Hematopoietic multipotent progenitor cell treated with erythropoietin and hydrocortisone succinate and interleukin-3 and kit ligand, for 4 days (in vitro differentiated cells): ENCODE measurements at regions not wholly inside any gene's neighbourhood (a gene's known extent, or its start where the extent isn't known, plus 50 kb on each side); places are given as distances from the start of the nearest gene placed in this dataset.
A peak's percentile ranks its signal among the peaks of the same experiment; 100 is the strongest.
"Not testable (repeated sequence)": the region's sequence is repeated elsewhere in the genome, so short reads cannot be mapped to it uniquely, and the experiment has no call there.

Source experiments
- DNase-seq: peaks from one replicate; pipeline ENCODE4 v3.0.0-alpha.2; 2015

DNA sequence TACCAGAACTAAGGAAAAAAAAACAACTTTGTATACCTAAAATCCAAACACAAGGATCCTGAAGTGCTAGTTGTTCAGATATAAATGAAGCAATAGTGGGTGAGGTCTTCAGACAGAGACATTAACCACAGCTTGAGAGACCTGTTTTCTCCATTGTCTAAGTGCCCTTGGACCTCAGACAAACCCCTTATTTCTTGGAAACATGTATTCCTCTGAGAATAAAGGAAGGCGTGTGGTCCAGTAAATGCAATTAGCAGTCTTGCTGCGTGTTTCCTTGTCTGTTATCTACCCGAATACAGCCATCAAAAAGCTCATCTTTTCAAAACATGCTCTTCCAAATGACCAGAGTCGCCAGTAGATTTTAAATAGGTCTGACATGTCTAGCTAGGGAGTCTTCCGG, 291.1 kb upstream of the NFIA start:
- peak; percentile 31 for DNase-seq

DNA sequence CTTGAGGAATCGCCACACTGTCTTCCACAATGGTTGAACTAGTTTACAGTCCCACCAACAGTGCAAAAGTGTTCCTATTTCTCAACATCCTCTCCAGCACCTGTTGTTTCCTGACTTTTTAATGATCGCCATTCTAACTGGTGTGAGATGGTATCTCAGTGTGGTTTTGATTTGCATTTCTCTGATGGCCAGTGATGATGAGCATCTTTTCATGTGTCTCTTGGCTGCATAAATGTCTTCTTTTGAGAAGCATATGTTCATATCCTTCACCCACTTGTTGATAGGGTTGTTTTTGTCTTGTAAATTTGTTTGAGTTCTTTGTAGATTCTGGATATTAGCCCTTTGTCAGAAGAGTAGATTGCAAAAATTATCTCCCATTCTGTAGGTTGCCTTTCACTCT, 309.3 kb upstream of the NFIA start:
- not testable (repeated sequence) for DNase-seq

DNA sequence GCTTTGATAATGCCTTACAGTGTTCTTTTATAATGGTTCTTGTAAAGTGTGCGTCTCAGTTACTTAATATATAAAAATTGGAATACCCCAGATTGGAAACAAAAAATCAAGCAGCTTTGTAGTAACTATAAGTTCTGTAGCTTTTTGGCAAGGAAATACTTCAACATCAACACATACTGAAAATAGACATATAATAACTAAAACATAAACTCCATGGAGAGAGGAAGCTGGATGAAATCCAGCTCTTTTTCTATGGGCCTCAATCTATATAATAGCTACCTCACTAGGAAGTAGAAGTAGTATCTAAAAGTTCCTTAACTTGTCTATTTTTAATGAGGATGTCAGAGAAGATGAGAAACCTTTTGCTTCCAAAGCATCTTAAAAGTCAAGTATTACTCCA, 313.3 kb upstream of the NFIA start:
- DNase-seq, result no peak

DNA sequence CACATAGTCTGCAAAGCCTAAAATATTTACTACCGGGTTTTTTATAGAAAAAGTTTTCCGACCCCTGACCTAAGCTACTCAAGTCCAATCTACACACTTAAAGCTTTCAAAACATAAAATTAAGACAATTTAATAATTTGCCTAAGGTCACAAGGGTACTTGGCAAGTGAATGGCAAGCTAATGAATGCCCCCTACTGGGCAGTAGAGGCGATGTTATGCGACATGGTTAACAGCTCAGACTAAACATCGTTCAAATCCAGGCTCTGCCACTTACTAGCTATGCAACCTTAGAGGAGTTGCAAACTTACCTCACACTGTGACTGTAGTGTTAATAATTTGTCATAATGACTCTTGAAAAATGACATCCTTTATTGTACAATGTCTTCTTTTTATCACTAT, 317.2 kb upstream of the NFIA start:
- peak; percentile 77 for DNase-seq

DNA sequence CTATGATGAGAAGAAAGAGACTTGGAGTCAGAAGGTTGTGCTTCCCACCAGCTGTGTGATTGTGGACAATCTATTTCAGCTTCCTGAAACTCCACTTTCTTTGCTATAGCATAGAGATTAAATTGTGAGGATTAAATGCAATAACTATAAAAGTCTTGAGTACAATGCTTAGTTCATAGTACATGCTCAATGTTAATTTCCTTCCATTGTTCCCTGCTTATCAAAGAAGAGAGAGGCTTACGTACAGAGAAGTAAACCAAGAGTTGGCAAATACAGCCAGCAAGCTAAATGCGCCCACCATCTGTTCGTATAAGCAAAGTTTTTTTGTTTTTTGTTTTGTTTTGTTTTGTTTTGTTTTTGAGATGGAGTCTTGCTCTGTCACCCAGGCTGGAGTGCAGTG, 317.9 kb upstream of the NFIA start:
- no peak for DNase-seq

DNA sequence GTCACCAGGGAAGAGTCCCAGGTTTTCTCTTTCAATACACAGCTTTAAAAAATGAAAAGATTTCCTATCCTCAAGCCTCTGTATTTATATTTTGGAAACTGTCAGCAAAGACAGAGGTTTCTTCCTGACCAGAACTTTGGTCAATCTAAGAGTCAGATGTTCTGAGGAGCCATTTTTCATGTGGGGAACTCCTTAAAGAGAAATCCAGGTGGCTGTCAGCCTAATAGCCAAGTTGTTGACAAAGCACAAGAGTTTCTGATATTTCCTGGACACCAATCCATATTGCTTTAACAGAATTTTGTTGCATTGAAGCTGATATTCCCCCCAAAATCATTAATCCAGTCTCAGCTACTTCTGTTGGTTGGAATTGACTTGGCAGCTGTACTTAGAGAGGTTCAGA, 318.6 kb upstream of the NFIA start:
- DNase-seq, result no peak

DNA sequence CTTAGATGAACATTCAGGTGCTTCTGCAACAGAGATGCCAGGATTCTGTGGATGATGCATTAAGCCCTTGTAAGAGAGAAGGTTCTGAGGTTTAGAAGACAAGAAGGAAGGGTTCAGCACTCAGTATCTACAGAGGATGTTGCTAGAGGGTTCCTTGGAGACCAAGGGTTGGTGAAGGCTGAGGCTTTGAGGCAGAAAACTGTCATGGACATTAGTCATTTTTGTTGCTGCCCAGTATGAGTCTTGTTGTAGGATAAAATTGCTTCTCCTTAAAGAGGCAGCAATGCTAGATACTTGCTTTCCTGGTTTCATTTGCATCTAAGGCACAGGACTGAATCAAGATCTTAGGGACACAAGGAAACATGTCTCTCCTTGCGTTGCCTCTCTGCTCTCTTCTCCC, 319.4 kb upstream of the NFIA start:
- no peak for DNase-seq

DNA sequence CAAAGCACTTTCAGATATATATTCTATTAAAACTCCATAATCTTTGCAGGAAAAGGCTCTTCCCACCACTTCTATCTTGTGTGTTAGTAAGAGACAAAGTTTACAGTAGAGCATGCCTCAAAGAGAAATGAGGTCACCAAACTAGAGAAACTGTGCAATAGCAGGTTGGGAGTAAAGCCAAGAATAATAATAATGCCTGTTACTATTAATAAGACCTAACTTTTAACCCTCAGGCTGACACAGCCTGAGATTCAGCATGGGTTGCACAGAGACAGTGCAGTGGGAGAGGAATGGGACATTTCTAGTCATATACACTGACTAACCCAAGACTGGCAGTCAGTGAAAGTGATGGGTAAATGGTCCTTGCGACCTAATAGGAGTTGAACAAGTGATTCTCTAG, 320.2 kb upstream of the NFIA start:
- DNase-seq, result no peak

DNA sequence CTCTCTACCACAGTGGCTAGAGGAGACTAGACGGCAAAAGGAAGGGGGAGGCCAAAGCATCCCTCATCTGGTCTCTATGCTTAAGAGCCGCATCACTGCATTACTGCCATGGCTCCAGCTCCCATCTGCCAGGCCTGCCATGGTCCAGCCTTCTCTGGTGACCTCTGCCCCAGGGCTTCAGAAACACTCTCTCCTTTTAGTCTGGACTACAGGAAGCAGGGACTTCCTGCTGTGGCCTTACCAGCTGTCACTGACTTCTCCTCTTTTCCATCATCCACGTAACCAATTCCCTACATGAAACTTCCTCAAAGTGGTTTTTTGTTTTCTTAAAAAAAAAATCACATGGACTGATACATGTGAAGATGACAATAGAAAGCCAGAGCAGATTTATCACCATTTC, 323.1 kb upstream of the NFIA start:
- DNase-seq, result peak; percentile 3

DNA sequence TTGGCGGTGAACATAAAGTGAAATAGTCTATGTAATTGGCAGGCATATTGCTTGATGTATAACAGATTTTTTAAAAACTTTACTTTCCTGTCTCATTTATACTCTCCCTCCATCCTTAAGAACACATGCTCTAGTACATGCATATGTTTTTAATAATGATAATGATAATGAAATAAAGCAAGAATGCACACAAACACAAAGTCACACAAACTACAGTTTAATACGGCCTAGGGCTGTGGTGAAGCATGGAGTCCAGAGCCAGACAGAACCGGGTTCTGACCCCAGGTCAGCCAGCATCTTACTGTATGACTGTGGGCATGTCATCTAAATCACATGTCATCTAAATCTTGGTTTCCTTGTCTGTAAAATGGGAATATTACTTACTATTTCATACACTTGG, 324.9 kb upstream of the NFIA start:
- DNase-seq, result no peak

DNA sequence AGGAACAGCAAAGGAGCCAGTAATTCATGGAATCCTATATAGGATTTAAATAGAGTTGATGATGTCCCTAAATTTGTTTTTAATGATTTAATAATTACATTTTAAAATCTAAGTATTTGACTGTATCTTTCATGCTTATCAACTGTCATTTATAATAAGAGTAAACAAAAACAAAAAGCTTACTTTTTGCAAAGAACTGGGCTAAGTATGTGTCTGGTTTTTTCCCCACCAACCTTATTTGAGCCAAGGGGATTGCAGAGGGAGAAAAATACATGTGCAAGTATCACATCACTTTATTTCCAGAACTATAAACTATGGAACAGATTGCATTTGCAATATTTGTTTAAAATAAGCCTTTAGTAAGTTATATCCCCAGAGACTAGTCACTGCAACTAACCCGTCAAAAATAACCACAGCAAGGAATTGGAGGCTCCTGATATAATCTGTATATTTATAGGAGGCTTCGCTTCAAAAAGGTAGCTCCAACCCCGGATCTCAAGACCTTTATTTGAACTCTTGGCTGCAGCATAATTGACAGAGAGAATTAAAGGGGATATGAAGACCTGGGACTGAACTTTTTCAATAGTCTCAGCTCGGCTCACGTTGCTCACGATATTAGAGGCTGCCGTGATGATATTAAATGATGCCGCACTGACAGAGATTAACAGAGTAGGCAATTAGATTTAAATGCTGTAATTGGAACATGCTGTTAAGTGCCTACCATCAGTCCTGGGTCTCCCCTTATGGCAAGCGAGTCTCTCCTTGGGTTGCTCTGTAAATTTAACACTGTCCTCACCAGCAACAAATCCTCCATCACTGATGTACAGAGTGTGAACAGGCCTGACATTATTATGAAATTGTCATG, 329.1 kb upstream of the NFIA start:
- no peak for DNase-seq

DNA sequence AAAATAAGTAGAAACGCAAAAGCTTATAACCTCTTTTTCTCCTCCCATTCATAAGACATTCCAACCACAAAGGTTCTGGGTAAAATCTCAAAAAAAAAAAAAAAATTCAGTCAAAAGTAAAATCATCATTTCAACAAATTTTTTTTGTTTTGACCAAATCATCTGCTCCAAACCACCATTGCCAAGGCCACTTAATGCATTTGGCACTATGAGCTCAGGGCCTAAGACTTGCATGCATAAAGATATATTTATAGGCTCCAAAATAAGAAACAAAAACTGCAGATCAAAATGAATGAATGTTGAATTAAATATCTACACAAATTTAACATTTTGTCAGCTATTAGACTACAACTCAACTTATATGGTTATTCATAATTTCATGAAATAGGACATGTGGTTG, 331.1 kb upstream of the NFIA start:
- DNase-seq, result no peak

DNA sequence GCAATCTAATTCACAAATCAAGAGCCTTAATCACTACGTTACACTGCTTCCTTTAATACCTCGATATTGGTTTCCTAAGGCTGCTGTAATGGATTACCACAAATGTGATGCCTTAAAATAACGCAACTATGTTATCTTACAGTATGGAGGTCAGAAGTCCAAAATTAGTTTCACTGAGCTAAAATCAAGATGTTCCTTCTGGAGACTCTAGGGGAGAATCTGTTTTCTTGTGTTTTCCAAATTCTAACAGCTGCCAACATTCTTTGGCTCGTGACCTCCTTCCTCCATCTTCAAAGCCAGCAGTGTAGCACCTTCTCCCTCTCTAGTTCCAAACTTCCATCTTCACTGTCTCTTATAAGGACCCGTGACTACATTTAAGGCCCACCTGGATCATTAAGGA, 335.0 kb upstream of the NFIA start:
- no peak for DNase-seq

DNA sequence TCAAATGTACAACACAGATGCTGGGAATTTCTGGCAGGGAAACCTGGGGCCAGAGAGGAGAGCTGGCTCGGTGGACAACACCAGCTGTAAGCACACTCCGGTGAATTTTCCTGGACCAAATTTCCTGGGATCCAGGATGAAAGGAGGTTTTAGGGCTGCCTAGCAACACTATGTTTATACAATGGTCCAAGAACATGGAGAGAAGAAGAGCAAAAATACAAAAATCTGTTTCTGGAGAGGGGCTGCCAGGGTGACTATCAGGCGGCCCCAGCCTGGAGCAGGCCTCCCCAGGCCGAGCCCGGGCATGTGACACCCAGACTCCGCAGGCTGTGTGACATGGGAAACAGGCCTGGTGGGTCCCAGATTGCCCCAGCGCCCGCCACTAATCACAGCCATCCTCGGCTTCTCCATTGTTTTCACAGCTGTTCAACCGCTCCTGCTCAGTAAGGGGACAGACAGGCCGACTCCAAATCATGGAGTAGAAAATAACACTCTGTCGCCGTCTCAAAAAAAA, 336.0 kb upstream of the NFIA start:
- no peak for DNase-seq

DNA sequence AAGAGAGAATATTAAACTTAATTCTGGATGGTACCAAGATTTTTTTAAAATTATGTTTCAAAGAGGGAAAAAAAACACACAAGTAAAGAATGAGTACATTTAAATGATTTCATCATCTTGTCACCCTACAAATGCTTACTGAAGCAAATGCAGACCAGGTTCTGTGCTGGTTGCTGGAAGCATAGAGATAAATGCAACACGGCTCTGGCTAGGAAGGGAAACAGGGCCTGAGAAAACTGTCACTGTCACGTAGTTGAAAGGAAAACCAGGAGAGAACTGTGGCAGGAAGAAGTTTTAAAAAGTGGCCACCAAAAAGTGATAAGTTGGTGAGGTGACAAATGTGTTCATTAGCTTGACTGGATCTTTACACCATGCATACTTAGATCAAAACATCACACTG, 336.9 kb upstream of the NFIA start:
- no peak for DNase-seq

DNA sequence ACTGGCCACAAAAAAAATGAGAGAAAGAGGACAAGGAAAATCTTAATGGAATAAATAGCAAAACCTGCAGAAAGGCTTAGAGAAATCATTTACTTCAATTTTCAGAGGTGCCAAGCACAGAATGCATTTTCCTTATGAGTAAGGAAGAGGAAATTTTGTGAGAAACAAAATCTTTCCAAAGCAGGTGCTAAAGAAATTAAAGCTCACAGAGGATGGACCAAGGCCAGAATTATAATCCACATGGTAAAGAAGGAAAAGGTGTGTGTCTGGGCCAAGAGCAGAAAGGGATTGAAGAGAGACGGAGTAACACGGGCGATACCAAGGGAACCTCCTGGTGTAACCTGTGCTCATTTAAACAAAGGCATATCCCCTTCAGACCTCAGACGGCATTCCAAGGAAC, 340.0 kb upstream of the NFIA start:
- no peak for DNase-seq

DNA sequence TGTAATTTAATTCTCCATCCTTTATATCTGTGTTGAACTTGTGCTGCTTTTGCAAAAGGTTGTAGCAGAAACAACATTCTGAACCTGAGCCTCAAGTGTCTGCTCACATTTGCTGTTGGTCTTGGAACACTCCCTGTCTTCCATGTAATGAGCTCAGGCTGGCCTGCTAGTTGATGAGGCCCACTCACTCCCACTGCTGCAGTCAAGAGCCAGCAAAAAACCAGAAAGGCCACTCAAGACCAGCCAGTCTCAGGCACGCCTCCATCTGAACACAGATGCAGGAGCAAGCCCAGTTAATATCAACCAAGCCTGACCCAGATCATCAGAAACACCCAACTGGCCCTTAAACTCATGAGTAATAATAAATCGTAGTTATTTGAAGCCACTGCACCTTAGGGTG, 342.2 kb upstream of the NFIA start:
- DNase-seq, result no peak

DNA sequence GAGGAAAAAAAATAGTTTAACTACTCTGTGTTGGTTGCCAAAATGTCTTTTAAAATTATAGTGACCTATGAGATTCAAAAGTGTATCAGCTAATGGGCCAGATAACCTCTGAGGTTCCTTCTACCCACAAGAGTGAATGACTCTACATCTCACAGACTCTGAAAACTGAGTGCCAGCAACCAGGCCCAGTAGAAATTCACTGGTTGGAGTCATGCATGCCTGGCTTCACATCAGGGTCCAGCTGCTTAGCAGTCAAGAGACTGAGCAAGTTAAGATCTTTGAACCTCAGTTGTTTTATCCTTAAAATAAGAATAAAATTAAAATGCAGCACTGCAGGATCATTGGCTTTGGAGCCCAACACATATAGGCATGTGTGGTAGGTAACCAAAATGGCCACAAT, 342.6 kb upstream of the NFIA start:
- no peak for DNase-seq

DNA sequence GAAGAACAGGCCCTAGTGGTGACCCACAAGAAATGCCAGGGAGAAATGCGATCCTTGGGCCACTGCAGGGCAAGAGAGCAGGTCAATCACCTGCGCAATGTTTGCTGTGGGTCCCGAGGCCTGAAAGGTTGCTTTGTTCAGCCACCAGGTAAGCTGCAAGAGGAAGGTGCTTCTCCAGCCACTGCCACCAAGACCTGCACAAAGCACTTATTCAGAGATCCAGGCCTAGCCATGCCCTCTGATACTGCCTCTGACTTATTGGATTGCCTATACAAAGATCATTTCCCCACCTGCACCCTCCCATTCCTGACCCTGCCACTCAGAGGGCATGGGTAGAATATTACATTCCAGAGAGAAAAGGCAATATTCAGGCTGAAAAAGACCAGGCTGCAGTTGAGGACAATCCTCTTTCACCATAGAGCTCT, 349.4 kb upstream of the NFIA start:
- DNase-seq, result no peak

DNA sequence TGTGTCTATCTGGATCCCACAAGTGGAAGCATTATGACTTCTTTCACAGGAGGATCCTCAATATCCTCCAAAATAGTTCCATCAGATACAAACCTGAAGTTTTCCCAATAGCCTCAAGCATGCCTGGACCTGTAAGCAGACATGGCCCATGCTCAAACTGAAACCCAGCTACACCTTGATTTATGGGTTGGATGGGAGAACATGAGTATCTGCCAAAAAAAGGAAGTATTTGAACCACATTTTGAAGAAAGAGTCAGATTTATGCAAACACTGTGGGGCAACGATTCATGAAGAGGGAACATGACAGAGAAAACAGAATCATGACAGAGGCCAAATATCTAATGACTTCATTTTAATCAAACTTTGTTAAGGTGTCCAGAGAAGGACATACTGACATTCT, 351.0 kb upstream of the NFIA start:
- peak; percentile 20 for DNase-seq

DNA sequence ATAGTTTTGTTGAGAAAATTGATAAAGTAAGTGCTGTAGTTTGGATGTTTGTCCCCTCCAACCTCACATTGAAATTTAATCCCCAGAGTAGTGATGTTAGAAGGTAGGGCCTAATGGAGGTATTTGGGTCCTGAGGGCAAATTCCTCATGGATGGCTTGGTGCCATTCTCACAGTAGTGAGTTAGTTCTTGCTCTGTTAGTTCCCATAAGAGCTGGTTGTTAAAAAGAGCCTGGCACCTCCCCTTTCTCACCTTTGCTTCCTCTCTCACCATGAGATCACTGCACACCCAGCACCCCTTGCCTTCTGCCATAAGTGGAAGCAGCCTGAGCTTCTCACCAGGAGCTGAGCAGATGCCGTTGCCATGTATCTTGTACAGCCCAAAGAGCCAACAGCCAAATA, 354.8 kb upstream of the NFIA start:
- no peak for DNase-seq

DNA sequence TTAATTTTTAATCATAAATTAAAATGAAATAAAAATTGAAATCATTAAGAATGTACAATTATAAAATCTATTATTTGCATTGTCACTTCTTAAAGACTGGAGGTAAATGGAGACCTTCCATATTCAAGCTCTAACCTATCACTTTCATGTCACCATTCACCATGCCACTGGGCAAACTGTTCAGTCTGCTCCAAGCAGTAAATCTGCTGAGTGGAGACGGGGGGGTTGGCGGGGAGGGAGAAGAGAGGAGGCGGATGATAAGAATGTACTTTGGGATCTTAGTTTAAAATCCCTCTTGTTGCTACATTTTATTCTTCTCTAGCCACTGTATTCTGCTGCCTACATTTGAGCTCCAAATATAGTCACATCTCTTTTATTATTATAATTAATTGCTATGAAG, 365.9 kb upstream of the NFIA start:
- no peak for DNase-seq

DNA sequence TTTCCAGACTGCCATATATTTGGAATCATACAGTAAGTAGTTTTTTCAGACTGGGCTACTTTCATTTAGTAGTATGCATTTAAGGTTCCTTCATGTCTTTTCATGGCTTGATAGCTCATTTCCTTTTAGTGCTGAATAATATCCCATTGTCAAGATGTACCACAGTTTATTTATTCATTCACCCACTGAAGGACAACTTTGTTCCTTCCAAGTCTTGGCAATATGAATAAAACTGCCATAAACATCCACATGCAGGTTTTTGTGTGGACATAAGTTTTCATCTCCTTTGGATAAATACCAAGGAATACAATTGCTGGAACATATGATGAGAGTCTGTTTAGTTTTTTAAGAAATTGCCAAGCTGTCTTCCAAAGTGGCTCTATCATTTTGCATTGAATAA, 366.4 kb upstream of the NFIA start:
- no peak for DNase-seq

DNA sequence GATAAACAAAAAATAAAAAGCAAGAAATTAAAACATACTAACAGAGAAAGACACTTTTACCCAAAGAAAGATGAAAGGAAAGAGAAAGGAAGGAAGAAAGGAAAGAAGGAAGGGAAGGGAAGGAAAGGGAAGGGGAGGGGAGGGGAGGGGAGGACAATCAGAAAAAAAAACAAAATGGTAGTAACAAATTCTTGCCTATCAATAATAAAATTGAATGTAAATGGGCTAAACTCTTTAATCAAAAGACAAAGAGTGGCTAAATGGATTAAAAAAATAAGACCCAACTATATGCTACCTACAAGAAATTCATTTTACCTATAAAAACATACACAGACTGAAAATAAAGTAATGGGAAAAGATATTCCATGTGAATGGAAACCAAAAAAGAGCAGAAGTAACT, 372.9 kb upstream of the NFIA start:
- DNase-seq, result no peak

DNA sequence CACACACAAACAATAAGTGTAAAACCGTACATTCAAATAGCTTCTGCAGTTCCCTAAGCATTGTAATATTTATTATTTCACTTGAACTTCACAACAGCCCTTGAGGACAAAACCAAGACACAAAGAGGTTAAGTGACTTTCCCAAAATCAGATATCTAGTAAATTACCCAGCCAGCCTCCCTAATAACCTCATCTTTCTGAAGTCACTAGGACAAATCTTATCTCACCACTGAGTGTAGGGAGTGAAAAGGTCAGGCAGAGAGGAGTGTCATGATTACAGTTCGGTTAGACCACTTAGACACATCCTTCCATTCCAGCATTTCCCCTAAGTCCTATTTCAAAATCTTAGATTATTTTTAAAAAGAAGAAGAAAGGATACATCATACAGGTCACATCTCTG, 377.3 kb upstream of the NFIA start:
- no peak for DNase-seq
